ENCODE measurements at regions not wholly inside any gene's neighbourhood (a gene's known extent, or its start where the extent isn't known, plus 50 kb on each side); places are given as distances from the start of the nearest gene placed in this dataset.

DNA sequence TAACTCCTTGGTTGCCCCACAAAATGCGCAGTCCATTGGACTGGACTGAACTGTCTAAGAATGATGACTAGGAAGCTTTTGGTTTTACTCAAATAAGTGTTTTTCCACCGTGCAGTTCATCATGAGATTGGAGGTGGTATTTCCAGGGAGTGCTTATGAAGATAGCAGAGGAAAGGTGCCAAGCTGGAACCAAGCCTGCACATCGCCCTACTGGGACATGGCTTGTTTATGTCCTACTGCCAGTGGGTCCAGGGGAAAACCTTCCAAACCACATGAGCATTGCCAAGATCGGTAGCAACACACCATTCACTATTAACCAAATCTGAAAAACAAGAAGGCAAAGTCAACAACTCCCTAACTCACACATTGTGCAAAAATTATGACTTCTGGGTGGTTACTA lies 54.7 kb upstream of the DSCAM start:
- DNase-seq = no peak

DNA sequence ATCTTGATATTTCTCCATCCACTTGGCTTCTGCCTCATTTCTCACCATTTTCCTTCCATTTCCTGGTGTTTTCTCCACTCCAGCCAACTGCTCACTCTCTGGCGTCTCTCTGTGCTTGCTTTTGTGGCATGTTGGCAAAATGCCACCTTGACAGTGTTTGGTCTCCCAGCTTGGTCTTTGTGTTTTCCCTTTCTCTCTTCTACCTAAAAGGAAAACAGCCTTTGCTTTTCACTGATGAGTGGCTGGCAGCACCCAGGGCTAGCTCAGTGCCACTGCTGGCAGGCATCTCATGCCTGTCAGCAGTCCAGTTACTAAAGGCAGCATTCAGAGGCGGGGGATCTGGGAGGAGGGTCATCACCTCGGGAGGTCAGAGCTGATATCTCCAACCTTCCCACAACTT lies 55.3 kb upstream of the DSCAM start:
- DNase-seq = no peak

DNA sequence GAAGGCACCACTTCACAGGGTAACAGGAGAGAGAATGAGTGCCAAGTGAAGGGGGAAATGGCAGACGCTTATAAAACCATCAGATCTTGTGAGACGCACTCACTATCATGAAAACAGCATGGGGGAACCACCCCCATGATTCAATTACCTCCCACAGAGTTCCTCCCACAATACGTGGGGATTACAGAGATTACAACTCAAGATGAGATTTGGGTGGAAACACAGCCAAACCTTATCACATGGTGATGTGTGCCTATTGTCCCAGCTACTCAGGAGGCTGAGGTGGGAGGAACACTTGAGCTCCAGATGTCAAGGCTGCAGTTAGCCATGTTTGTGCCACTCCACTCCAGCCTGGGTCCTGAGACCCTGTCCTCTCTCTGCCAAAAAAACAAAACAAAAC lies 56.0 kb upstream of the DSCAM start:
- no peak for DNase-seq

DNA sequence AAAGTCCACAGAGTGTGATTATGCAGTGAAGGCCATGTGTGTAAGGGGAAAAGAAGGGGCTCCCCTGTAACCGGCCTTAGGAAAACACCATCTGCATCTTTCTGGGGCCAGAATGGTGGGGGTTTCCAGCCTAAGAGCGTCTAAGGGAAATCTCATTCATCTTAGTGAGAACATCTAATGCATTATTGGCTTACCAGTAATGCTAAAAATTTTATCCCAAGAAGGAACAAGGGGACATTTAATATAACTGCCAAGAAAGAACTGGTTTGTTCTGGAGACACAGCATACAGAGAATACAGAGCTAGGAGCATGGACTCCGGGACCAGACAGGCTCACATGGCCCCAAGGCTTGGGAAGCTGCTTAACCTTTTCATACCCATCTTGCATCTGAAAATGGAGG lies 58.3 kb upstream of the DSCAM start:
- no peak for DNase-seq

DNA sequence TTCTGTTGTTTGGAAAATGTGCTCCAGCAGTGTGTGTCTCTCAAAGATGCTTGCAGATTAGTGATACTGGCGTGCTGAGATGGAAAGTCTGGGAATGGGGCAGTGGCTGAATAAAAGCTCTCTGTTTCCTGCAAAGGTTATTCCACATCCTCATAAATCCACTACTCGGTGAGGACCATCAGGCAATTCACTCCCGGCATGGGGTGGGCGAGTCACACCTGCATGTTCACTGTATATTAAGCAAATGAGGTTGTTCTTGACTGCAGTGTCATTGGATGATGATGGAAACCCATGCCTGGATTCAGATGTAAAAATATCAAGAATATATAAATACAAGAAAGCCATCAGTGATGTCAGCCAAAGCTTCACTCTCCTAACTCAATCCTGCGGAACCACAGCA lies 65.4 kb upstream of the DSCAM start:
- no peak for DNase-seq

DNA sequence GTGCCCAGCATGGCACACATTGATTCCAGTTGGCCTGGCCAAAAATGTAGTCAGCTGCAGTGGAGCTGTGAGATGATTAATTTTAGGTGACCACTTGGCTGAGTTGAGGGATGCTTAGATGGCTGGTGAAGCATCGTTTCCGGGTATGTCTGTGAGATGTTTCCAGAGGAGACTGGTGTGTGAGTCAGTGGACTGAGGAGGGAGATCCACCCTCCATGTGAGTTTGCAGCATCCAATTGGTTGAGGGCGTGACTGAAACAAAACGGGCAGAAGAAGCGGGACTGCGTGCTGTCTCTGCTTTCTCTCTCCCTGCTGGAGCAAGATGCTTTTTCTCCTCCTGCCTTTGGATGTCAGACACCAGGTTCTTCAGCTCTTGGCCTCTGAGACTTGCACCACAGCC lies 68.2 kb upstream of the DSCAM start:
- no peak for DNase-seq

DNA sequence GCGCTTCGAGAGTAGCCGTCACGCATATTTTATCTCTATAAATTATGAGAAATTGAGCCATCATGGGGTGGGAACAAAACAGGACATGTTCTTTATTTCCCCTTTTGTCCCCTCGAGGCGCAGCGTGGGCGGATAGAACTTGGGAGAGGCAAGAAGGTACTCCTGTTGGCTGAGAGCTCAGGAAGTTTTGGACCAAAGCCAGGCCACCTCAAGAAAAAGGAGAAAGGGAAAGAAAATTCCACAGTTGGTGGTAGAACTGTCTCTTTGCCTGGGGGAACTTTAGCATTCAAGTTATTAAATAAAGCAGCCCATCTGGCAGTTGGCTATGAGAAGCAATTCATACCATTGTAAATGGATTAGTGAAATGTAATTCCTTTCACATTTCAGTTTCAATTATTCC lies 76.4 kb upstream of the DSCAM start:
- no peak for DNase-seq

DNA sequence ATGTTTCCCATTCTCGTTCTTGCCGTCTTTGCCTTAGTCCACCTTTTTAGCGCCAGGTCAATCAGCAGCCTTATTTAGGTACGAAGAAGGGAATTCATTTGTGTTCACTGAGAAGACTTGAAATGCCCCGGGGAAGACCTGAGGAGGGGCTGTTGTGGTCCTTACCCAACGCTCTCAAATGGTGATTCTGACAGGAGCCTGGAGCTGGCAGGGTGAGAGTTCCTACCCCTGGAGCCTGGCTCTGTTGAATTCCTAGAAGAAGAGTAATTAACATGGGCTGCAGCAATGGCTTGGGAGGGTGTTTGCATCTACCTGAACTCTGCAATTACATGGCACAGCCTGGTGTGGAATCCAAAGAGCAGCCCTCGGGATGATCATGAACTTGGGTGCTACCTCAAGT lies 76.9 kb upstream of the DSCAM start:
- DNase-seq = no peak

DNA sequence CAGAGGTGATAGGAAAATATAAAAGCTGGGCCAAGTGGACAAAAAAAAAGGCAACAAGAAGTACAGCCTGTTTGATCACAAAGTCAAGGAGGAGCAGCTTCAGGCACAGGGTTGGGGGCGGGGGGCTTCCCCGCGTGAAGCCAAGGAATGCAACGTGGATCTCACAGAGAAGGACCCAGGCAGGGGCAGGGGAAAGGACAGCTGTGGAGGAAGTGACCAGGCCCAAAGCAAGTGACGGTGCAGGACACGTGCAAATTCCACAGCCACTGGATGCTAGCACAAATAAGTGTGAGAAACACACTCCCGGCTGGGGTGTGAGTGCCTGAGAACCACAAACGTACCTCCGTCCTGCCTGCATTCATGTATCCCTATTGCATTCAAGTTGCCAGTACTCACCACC lies 77.7 kb upstream of the DSCAM start:
- DNase-seq = no peak

DNA sequence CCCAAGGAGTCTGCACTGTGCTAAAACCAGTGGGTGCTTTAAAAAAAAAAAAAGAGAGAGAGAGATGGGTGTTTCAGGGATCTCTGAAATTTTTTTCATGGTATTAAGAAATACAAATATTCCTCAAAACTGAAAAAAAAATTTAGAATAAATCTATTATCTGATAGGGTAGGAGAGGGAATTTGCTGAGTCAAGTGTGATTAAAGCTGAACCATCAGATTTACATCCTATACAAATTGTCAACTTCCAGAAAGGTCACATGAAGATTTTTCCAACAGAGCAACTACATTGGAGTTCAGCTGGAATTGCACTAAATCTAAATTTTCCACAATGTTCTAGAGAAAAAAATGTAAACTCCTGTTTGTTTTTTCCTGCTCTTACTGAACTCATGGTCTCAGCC lies 79.3 kb upstream of the DSCAM start:
- no peak for DNase-seq

DNA sequence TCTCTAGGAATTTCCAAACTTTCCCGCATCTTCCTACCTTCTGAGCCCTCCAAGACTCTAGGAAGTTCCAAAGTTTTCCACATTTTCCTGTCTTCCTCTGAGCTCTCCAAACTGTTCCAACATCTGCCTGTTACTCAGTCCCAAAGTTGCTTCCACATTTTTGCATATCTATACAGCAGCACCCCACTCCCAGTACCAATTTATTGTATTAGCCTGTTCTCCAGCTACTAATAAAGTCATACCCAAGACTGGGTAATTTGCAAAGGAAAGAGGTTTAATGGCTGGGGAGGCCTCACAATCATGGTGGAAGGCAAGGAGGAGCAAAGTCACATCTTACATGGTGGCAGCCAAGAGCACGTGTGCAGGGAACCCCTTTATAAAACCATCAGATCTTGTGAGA lies 82.9 kb upstream of the DSCAM start:
- no peak for DNase-seq

DNA sequence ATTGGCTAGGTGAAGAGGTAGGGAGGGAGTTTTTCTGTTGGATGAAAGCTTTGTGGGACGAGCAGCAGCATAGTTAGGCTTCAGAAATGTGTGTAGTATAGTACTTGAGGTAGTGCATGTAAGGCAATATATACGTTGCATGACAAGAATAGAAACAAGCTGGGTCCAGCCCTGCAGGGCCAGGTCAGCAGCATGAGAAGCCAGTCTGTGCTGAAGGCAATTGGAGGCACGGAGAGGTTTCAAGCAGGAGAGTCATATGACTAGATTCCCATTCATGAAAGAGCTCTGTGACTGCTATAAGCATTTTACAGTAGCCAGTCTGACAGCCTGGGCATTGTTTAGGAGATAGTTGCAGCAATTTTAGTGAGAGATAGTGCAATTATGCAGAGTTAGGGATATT lies 84.2 kb upstream of the DSCAM start:
- no peak for DNase-seq

DNA sequence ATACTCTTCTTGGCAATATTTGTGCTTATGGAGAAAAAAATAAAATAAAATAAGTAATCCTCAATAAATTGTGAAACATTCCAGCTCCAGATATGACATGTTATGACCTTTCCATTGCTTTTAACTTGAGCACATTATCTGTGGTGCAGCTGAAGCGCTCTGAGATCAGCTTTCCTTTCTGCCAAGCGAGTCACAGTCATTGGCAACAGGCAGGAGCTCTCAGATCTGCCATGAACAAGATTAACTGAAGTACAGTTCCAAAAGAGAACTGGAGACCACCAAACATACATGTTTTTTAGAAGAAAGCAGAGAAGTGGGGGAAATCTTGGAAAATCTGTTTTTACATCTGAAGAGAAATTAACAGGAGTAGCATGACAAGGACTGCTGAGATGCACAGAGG lies 89.2 kb upstream of the DSCAM start:
- no peak for DNase-seq

DNA sequence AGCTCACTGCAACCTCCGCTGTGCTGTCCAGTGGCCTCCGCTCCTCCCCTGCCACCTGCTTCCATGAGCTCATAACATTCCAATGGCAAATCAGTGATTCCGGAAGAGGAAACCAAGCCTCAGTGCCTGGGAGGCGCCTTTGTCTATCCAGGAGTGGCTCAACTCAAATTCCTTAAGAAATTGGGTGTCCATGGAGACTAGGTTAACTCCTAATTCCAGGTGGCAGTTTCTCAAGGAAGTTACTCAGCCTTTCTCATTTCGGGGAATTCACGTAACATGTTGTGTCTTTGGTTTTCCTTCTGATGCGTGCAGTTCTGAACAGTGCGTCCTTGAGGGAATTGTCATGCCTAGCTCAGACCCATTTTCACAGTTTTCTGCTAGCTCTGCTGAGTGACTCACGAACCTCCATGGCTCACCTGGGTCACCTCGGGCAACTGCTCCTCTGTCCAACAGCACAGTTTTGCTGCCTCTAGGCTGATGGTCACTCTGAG lies 89.9 kb upstream of the DSCAM start:
- no peak for DNase-seq

DNA sequence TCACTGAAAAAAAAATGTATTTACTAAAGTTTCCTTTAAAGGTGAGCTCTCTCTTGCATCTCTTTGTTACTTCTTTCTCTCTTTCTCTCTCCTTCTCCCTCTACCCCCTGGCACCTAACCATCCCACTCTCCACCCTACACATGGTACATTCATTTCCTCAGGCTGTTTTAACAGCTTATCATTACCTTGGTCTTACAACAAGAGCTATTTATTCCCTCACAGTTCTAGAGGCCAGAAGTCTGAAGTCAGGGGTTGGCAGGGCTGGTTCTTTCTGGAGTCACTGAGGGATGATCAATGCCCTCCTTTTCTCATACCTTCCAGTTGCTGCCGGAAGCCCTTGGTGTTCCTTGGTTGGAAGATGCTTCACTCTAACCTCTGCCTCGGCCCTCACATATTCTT lies 91.1 kb upstream of the DSCAM start:
- DNase-seq = no peak

DNA sequence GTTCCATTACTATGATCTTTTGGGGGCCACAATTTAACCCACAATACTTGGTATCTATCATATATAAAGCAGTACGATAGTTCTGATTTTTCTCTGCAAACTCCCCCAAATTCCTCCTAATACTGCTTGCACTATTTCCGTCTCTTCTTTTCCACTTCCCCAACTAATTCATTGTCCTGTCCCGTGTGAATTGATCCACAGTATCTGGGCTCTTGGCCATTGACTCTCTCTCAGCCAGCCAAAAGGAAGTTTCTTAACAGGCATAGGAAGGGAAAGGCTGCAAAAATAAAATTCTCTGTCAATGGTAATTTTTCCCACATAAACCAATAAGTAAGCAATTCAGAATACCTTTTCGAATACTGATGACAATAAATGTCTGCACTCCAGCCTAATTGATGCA lies 91.7 kb upstream of the DSCAM start:
- DNase-seq = no peak

DNA sequence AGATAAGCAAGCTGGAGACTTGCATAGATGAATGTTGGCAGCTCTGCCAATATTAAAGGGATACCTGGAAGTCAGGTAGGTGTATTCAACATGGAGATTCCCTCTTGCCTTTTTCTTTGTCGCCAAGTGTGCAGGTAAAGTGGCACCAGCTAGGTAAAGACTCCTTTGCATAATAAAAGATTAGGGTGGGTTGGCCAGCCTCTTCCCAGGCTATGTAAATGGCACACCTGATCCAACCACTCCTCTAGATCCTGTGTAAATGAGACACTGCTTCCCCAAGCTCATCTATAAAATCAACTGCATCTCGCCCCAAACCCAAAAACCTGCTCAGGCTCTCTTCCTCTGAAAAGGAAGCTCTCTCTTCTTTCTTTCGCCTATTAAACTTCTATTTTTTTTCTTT lies 100.8 kb upstream of the DSCAM start:
- DNase-seq = no peak

DNA sequence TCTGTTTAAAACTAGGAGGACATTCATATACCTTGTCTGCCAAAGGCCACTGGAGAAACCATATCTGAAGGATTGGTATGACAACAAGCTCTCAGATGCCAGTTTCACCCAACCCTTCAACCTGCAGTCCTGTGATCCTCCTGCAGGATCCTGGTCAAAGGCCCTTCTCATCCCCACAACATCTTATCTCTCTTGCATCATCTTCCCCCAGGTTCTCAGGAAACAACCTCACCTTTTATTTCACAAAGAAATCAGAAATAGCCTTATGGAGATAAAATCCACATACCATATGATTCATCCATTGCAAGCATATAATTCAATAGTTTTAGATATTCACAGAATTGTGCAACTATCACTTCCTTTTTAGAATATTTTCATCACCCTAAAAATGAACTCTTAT lies 104.0 kb upstream of the DSCAM start:
- DNase-seq = no peak

DNA sequence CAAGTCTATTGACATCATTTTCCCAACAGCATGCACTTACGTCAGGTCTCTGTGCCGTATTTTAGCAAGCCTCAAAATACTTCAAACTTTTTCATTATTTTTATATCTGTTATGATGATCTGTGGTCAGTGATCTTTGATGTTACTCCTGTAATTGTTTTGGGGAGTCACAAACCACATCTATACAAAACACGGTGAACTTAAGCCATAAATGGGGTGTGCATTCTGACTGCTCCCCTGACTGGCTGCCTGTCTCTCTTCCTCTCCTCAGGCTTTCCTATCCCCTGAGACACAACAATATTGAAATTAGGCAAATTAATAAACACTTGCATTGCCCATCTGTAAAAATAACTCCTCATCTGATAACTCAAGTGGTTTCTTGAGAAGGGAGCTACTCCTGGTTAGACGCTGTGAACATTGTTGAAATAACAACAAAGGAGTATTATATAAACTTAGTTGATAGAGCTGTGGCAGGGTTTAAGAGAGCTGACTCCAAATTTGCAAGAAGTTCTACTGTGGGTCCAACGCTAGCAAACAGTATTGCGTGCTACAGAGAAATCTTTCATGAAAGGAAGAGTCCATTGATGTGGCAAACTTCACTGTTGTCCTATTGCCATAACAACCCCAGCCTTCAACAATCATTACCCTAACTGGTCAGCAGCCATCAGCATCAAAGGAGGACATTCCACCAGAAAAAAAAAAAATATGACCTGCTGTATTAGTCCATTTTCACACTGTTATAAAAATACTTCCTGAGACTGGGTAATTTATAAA lies 105.8 kb upstream of the DSCAM start:
- DNase-seq = no peak

DNA sequence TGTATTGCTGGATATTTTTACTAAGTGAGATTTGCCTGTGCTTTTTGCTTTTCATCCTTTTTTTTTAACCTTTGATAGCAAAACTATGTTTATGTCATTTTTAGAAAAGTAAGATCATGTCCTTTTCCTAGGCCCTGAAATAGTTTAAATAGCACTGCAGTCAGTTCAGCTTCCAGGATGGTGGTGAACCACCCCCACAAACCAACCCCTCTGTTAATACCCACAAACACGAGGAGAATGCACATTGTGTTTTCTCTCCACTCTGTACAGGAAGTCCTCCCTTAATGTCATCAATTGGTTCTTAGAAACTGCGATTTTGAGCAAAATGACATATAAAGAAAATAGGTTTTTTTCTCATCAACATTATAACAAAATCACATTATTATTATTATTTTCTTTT lies 117.7 kb upstream of the DSCAM start:
- DNase-seq = no peak

DNA sequence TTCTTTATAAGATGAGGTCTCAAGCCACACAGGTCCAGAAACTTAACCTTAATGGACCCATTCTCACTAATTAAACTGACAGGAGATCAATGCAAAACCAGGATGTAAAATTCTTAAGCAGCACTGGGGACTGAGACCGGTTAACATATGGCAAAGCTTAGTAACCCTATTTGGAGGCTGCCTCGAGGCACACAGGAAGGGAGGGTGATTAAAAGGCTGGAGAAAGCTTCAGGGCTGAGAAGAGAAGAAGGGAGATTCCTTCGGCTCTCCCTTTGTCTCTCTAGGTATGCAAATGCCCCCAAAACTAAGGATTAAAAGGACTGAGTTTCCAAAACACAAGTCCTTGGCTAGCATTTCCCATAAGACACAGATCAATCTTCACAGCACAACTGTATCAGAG lies 120.8 kb upstream of the DSCAM start:
- DNase-seq = no peak

DNA sequence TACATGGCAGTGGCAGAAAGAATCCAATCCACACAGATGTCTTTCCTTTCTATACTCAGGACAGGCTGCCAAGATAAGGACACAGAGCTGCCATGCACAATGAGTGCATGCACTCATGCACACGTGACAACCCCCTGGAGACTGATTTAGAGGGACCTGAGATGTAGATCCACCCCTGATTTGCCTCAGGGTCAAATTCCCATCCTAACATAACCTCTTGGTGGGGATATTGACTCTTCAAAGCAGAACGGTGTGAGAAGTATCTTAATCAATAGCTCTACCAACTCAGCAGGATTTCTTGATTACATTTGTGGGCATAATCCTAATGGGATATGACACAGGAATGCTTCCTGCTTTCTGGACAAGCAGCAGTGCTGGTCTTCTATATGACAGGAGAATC lies 125.2 kb upstream of the DSCAM start:
- no peak for DNase-seq

DNA sequence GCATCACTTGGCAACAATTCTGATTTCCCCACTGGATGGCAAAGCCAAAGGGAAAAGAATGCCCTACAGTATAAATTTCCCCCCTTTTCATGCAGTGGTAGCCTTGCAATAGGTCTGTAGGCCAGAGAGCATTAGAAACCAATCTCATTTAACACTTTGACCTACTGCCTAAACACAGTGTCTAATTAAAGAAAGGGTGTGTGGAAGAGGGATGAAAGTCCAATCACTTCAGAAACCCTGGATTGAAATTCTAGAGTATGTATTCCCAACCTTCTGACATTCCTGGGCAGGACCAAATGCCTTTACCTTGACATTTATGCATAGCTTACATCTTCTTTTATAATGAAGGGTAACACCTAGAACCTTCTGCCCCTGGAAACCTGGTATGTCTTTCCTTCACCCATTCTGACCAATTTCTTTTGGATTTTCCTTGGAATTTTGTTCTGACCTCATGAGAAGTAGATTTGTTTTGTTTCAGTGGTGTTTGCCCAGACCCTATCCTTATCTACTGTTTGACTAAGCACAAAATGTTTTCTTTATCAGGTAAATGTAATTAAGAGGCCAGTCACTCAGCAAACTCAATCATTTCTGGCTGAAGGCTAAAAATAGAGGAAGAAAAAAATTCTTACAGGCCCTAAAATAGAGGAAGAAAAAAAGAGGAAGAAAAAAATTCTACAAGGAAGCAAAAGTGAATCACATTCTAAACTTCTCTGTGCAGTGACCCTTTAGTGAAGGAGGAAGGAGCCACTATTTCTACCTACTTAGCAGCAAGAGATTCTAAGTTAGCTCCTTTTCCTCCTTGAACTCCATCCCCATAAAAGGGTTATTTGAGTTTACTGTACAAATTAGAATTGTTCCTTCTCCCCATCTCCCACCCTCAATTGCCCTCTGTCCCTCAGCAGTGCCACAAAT lies 129.5 kb upstream of the DSCAM start:
- no peak for DNase-seq

DNA sequence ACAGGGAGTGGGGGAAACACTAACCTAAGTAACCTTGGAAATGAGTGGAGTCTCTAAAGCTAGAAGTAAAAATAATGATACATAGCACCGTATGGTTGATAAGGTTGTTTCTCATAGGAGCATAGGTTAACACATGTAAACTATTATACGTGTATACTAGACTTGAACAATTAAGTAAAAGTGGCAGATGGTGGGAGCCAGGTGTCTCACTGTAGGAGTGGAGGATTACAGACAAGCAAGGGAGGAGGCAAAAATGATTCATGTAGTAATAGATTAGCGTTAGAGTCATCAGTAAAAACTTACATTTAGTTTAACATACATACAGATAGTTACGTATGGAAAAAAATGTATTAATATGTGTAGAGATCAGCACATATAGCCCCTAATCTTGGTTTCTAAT lies 138.4 kb upstream of the DSCAM start:
- DNase-seq = no peak

Data from stimulated activated CD4-positive, alpha-beta T cell treated with anti-CD3 and anti-CD28 coated beads, Interleukin-2, amount 100 ng/mL, for 48 hours (primary cell).